ENCODE measurements at regions not wholly inside any gene's neighbourhood (a gene's known extent, or its start where the extent isn't known, plus 50 kb on each side); places are given as distances from the start of the nearest gene placed in this dataset.

DNA sequence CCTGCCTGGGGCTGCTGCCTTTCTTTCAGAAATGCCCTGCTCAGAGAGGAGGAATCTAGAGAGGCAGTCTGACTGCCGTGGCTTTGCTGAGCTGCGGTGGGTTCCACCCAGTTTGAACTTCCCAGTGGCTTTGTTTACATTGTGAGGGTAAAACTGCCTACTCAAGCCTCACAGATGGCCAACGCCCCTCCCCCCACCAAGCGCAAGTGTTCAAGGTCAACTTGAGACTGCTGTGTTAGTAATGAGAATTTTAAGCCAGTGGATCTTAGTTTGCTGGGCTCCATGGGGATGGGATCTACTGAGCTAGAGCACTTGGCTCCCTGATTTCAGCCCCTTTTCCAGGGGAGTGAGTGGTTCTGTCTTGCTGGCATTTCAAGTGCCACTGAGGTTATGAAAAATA is 819.2 kb downstream of the NLGN4Y start:
- Mint-ChIP-seq H3K27me3 (ENCODE audit: low read depth) (no peaks in the 10 kb centered on the region), H3K4me1 (ENCODE audit: low read depth) (no peaks in the 10 kb centered on the region), H3K9me3 (peaks cover 6% of the 10 kb centered on the region), H3K27ac (no peak overlapping the region), H3K4me3 (ENCODE audit: low read depth) (no peak overlapping the region), H3K36me3 (ENCODE audit: low read depth) (no peaks in the 10 kb centered on the region)
- no peak for DNase-seq (ENCODE audit: low spot score)
- intact Hi-C loops (cut with micrococcal nuclease): no loop called here

DNA sequence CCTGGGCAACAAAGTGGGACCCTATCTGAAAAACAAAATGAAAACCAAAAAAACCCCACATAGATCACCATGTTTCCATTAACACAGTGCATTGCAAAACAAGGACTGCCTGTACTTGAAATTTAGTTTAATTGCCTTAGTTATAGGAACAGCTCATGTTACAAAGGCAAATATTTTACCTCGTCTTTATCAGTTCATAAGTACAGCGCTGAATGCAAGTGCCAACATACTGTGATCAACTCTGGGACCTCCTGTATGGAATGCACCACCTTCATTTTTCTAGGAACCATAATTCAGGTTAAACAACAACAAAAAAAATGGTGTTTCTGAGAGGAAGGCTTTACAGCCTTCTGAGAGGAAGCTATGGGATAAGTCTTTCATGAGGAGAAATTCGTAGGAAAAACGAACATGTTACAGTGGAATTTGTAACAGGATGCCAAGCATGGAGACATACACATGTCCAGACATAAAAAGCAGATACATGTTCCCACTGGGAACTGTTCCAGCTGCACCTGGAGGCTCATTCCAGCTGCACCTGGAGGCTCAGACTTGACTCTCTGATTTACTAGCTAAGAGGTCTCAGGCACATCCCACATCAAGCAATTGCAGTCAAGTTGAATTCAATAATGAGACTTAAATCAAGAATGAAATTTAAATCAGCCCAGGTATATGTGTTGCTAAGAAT is 821.3 kb downstream of the NLGN4Y start:
- Mint-ChIP-seq H3K4me1 (ENCODE audit: low read depth) (no peaks in the 10 kb centered on the region), H3K36me3 (ENCODE audit: low read depth) (no peaks in the 10 kb centered on the region), H3K27ac (no peak overlapping the region), H3K9me3 (peaks cover 6% of the 10 kb centered on the region), H3K4me3 (ENCODE audit: low read depth) (no peak overlapping the region), H3K27me3 (ENCODE audit: low read depth) (no peaks in the 10 kb centered on the region)
- intact Hi-C loops (cut with micrococcal nuclease): no loop called here
- no peak for DNase-seq (ENCODE audit: low spot score)

DNA sequence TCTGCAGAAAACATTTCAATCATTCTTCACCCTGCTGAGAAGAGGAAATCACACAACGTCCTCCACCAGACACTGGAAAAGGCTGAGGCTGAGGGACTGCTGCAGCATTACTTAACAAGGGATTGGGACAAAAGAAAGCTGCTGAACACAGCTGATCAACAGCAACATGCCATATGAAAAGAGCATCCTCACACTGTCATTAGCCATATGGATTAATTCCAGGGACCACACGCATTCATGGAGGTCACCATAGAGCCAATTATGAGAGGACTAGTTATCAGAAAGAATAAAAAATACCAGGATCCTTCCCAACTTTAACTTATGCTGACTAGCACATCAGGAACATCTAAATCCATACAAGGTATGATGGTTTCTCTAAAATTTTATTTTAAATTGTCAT is 825.0 kb downstream of the NLGN4Y start:
- Mint-ChIP-seq H3K27me3 (ENCODE audit: low read depth) (no peaks in the 10 kb centered on the region), H3K9me3 (no peaks in the 10 kb centered on the region), H3K4me3 (ENCODE audit: low read depth) (no peak overlapping the region), H3K27ac (no peak overlapping the region), H3K4me1 (ENCODE audit: low read depth) (no peaks in the 10 kb centered on the region), H3K36me3 (ENCODE audit: low read depth) (no peaks in the 10 kb centered on the region)
- intact Hi-C loops (cut with micrococcal nuclease): no loop called here
- DNase-seq (ENCODE audit: low spot score): no peak

DNA sequence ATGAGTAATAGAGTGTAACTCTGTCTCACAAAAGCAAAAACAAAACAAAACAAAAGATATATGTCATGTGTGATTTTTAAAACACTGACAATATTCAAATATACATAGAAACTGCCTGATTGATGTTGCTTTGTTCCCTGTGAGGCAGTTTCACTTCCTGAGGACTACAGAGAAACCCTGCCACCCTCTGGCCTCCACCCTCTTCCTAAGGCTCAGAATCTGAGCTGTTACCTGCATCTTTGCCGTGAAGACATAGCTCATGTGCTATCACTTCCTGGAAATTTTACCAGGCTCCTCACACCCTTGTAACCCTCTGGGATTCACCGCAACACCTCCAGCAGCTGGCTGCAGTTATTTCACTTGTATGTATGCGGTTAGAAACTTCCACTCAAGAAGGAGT is 831.0 kb downstream of the NLGN4Y start:
- intact Hi-C loops (cut with micrococcal nuclease): no loop called here
- DNase-seq (ENCODE audit: low spot score): no peak
- Mint-ChIP-seq H3K27me3 (ENCODE audit: low read depth) (no peaks in the 10 kb centered on the region), H3K4me1 (ENCODE audit: low read depth) (no peaks in the 10 kb centered on the region), H3K9me3 (no peaks in the 10 kb centered on the region), H3K27ac (no peak overlapping the region), H3K4me3 (ENCODE audit: low read depth) (no peak overlapping the region), H3K36me3 (ENCODE audit: low read depth) (no peaks in the 10 kb centered on the region)

DNA sequence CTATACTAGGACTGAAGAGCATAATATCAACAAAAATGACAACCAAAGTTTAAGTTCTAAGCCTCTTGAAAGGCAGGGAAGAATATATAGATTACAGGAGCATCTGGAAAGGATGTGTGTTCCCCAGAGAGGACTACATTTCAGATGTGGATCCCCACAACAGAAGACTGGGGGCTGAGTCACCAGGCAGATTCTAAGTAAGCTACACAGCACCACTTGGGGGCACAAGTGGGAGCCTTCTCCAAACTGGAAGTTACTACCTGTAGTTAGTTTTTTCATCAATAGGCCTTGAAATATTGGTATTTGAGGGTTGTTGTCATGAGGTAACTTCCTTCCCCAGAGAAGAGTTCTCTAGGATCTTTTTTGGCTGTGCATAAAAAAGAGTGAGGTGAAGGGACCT is 836.1 kb downstream of the NLGN4Y start:
- Mint-ChIP-seq H3K4me1 (ENCODE audit: low read depth) (no peaks in the 10 kb centered on the region), H3K9me3 (no peaks in the 10 kb centered on the region), H3K4me3 (ENCODE audit: low read depth) (no peak overlapping the region), H3K36me3 (ENCODE audit: low read depth) (no peaks in the 10 kb centered on the region), H3K27me3 (ENCODE audit: low read depth) (no peaks in the 10 kb centered on the region), H3K27ac (no peak overlapping the region)
- intact Hi-C loops (cut with micrococcal nuclease): no loop called here
- DNase-seq (ENCODE audit: low spot score): no peak

DNA sequence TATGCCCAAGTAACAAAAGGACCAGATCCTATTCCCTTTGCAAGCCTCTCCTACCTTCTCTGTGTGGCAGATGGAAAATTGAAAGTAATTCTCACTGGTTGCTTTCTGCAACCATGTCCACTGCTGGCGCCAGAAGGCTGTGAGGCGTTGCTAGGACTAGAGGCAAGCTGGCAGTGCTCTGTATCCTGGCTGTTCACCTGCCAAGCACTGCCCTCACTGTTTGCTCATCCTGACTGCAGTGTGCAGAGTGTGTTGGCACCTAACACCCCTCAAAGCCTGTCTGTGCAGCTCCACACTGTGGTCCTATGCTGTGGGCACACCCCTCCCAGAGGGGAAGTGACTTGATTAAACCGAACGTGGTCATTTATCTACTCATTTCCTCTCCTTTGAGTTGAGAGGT is 840.7 kb downstream of the NLGN4Y start:
- no peaks in the 10 kb centered on the region for H3K36me3 Mint-ChIP-seq (ENCODE audit: low read depth)
- H3K4me3 Mint-ChIP-seq (ENCODE audit: low read depth): no peak overlapping the region
- H3K4me1 Mint-ChIP-seq (ENCODE audit: low read depth): no peaks in the 10 kb centered on the region
- no peaks in the 10 kb centered on the region for H3K27me3 Mint-ChIP-seq (ENCODE audit: low read depth)
- H3K27ac Mint-ChIP-seq: no peak overlapping the region
- H3K9me3 Mint-ChIP-seq: no peaks in the 10 kb centered on the region
- intact Hi-C loops (cut with micrococcal nuclease): no loop called here
- no peak for DNase-seq (ENCODE audit: low spot score)

DNA sequence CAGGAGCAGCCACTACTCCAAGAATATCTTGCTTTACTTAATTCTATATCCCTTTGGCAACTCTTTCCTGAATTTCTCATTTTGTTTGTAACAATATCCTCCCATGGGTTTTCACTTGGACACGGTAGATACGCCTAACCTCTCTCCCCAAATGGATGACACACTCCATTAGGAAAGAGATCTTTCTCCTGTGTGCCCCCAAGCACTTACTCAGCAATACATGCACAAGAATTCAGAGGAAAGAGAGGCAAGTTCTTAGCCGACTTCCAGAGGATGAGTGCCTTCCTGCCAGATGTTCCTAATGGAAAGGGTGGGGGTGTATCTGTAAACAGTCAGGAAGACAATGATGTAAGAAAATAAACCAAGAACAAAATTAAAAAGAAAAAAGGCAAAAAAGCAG is 844.5 kb downstream of the NLGN4Y start:
- DNase-seq (ENCODE audit: low spot score): no peak
- Mint-ChIP-seq H3K4me1 (ENCODE audit: low read depth) (no peaks in the 10 kb centered on the region), H3K4me3 (ENCODE audit: low read depth) (no peak overlapping the region), H3K9me3 (no peaks in the 10 kb centered on the region), H3K27ac (no peak overlapping the region), H3K36me3 (ENCODE audit: low read depth) (no peaks in the 10 kb centered on the region), H3K27me3 (ENCODE audit: low read depth) (no peaks in the 10 kb centered on the region)
- intact Hi-C loops (cut with micrococcal nuclease): no loop called here

DNA sequence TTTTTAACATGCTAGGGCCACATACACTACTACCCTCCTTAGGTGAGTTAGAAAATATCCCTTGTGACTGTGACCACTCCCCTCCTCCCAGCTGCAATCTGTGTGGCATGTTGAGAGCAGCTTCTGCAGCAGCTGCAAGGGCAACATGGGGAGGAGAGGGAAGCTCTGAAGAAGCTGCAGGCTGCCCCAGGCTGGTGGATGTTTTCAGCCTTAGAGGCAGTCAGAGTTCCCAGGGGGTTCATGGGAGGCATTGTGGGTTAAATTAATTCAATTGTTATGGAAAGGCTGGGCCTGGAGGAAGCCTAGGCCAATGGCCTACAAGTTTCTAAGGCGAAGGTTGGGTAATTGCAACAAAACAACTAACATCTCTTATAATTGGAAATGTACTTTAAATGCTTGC is 860.8 kb downstream of the NLGN4Y start:
- DNase-seq (ENCODE audit: low spot score): no peak
- no peak overlapping the region for H3K4me3 Mint-ChIP-seq (ENCODE audit: low read depth)
- no peaks in the 10 kb centered on the region for H3K9me3 Mint-ChIP-seq
- no peaks in the 10 kb centered on the region for H3K27me3 Mint-ChIP-seq (ENCODE audit: low read depth)
- no peaks in the 10 kb centered on the region for H3K36me3 Mint-ChIP-seq (ENCODE audit: low read depth)
- H3K27ac Mint-ChIP-seq: no peak overlapping the region
- intact Hi-C loops (cut with micrococcal nuclease): no loop called here
- H3K4me1 Mint-ChIP-seq (ENCODE audit: low read depth): no peaks in the 10 kb centered on the region

DNA sequence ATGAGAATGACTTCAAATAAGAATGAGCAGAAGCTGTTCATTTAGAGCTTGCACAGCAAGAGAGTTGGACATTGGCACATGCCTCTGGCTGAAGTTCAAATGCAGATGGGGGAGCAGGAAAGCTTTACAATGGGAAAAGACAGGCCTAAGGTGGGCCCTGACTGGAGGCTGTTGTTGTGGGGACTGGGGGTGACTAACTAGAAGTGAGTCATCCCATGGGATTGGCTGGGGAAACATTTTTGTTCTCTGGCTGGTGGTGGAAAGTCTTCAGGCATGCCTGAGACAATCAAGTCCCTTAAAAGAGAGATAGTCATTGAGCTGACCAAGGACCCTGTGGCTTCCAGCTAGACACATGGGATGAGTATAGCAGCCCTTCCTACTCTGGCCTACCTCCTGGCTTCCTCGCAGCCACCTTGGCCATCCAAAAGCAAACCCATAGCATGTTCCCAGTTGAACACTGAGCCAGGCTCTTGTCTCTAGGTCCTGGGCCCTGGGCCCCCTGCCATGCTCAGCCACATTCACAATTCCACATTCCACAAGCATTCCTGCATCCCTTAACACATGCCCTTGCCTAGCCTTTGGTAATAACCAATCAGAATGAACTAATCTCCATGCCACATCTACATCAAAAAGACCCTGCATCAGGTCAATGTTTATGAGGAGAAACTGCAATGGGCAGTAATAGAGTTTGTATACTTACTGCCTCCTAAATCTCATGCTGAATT is 873.4 kb downstream of the NLGN4Y start:
- no peaks in the 10 kb centered on the region for H3K9me3 Mint-ChIP-seq
- H3K4me3 Mint-ChIP-seq (ENCODE audit: low read depth): no peak overlapping the region
- H3K36me3 Mint-ChIP-seq (ENCODE audit: low read depth): no peaks in the 10 kb centered on the region
- intact Hi-C loops (cut with micrococcal nuclease): no loop called here
- H3K27ac Mint-ChIP-seq: no peak overlapping the region
- no peak for DNase-seq (ENCODE audit: low spot score)
- no peaks in the 10 kb centered on the region for H3K27me3 Mint-ChIP-seq (ENCODE audit: low read depth)
- H3K4me1 Mint-ChIP-seq (ENCODE audit: low read depth): no peaks in the 10 kb centered on the region

DNA sequence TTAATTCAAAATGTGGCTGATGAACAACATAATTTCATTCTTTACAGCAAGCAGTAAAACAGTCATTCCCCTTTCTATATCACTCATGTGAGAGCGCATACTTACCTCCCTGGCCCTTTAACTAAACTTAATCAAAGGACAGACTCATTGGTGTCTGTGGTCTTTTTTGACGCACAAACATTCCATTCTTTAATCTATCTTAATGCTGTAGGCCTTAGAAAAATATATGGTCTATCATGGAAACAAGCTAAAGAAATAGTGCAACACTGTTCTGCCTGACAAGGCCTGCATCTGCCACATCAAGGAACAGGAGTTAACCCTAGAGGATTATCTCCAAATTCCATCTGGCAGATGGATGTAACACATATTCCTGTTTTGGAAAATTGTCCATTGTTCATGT is 878.1 kb downstream of the NLGN4Y start:
- no peaks in the 10 kb centered on the region for H3K36me3 Mint-ChIP-seq (ENCODE audit: low read depth)
- DNase-seq (ENCODE audit: low spot score): no peak
- H3K4me1 Mint-ChIP-seq (ENCODE audit: low read depth): no peaks in the 10 kb centered on the region
- no peaks in the 10 kb centered on the region for H3K9me3 Mint-ChIP-seq
- no peak overlapping the region for H3K27ac Mint-ChIP-seq
- intact Hi-C loops (cut with micrococcal nuclease): no loop called here
- H3K27me3 Mint-ChIP-seq (ENCODE audit: low read depth): no peaks in the 10 kb centered on the region
- no peak overlapping the region for H3K4me3 Mint-ChIP-seq (ENCODE audit: low read depth)

DNA sequence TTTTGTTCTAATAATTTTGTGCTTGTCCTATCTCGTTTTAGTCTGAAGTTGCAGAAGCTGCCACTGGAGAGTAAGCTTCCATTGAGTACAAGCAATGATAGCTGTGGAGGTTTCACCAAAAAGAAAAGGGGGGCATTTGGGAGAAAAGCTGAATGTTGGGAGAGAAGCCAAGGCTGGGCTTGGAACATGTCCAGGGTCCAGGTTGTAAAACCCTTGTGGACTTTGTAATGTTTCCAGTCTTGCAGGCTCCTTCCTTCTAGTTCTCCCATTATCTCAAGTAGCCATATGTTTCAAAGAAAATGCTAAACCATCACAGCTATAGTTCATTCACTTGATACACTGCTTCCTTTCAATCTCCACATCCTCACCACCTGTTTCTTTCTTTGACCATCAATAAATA is 880.2 kb downstream of the NLGN4Y start:
- Mint-ChIP-seq H3K36me3 (ENCODE audit: low read depth) (no peaks in the 10 kb centered on the region), H3K9me3 (peaks cover 5% of the 10 kb centered on the region), H3K27ac (no peak overlapping the region), H3K27me3 (ENCODE audit: low read depth) (no peaks in the 10 kb centered on the region), H3K4me3 (ENCODE audit: low read depth) (no peak overlapping the region), H3K4me1 (ENCODE audit: low read depth) (no peaks in the 10 kb centered on the region)
- no peak for DNase-seq (ENCODE audit: low spot score)
- intact Hi-C loops (cut with micrococcal nuclease): no loop called here

DNA sequence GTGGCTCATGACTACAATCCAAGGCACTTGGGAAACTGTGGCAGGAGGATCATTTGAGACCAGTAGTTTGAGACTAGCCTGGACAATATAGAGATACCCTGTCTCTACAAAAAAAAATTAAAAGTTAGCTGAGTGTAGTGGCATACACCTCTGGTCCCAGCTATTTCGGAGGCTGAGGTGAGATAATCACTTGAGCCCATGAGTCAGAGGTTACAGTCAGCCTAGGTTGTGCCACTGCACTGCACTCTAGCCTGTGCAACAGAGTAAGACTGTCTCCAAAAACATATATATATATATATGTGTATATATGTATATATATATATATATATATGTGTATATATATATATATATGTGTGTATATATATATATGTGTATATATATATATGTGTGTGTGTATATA is 890.8 kb downstream of the NLGN4Y start:
- no peak overlapping the region for H3K4me3 Mint-ChIP-seq (ENCODE audit: low read depth)
- no peak for DNase-seq (ENCODE audit: low spot score)
- H3K4me1 Mint-ChIP-seq (ENCODE audit: low read depth): peaks cover 4% of the 10 kb centered on the region
- H3K36me3 Mint-ChIP-seq (ENCODE audit: low read depth): no peaks in the 10 kb centered on the region
- intact Hi-C loops (cut with micrococcal nuclease): no loop called here
- peaks cover 6% of the 10 kb centered on the region for H3K27me3 Mint-ChIP-seq (ENCODE audit: low read depth)
- no peak overlapping the region for H3K27ac Mint-ChIP-seq
- H3K9me3 Mint-ChIP-seq: no peaks in the 10 kb centered on the region

DNA sequence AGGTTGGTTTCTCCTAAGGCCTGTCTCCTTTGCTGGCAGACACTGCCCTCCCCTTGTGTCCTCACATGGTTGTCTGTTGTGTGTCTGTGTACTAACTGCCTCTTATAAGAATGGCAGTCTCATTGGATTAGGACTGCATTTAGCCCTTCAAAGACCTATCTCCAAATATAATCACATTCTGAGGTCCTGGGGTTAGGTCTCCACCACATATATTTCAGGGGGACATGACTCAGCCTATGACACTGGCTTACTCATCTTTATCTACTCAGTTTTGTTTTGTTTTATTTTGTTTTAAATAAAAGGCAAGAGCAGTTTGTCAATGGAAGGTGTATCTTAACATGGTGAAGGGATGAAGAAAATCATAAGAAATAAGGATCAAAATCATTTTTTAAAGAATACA is 894.3 kb downstream of the NLGN4Y start:
- Mint-ChIP-seq H3K4me1 (ENCODE audit: low read depth) (peaks cover 5% of the 10 kb centered on the region), H3K4me3 (ENCODE audit: low read depth) (no peak overlapping the region), H3K27me3 (ENCODE audit: low read depth) (peaks cover 6% of the 10 kb centered on the region), H3K27ac (no peak overlapping the region), H3K36me3 (ENCODE audit: low read depth) (no peaks in the 10 kb centered on the region), H3K9me3 (no peaks in the 10 kb centered on the region)
- no peak for DNase-seq (ENCODE audit: low spot score)
- intact Hi-C loops (cut with micrococcal nuclease): no loop called here
